ENCODE measurements at regions not wholly inside any gene's neighbourhood (a gene's known extent, or its start where the extent isn't known, plus 50 kb on each side); places are given as distances from the start of the nearest gene placed in this dataset.
A peak's percentile ranks its signal among the peaks of the same experiment; 100 is the strongest.
"Not testable (repeated sequence)": the region's sequence is repeated elsewhere in the genome, so short reads cannot be mapped to it uniquely, and the experiment has no call there.

- Mint-ChIP-seq H3K27ac (peak overlapping the region; percentile 50), H3K4me1 (peaks cover 32% of the 10 kb centered on the region), H3K9me3 (no peaks in the 10 kb centered on the region), H3K36me3 (ENCODE audit: low read depth) (no peaks in the 10 kb centered on the region), H3K27me3 (ENCODE audit: low read depth, poor library complexity) (no peaks in the 10 kb centered on the region), H3K4me3 (no peak overlapping the region)
- TF ChIP-seq CTCF (IDR thresholded peaks at IDR 0.05): no peak
- DNase-seq: no peak
These were observed 99.8 kb upstream of the DIO2 start for GRCh38 chr14:80310938-80311750.

GRCh38 chr14:80304125-80304766 lies 92.9 kb upstream of the DIO2 start:
- Mint-ChIP-seq H3K4me3 (no peak overlapping the region), H3K27ac (no peak overlapping the region), H3K27me3 (ENCODE audit: low read depth, poor library complexity) (peaks cover 3% of the 10 kb centered on the region), H3K36me3 (ENCODE audit: low read depth) (no peaks in the 10 kb centered on the region), H3K4me1 (peaks cover 4% of the 10 kb centered on the region), H3K9me3 (no peaks in the 10 kb centered on the region)
- TF ChIP-seq CTCF (IDR thresholded peaks at IDR 0.05): no peak
- DNase-seq: no peak

- Mint-ChIP-seq H3K9me3 (peaks cover 4% of the 10 kb centered on the region), H3K27me3 (ENCODE audit: low read depth, poor library complexity) (peaks cover 3% of the 10 kb centered on the region)
- no peak for TF ChIP-seq CTCF (IDR thresholded peaks at IDR 0.05)
These were observed 89.0 kb upstream of the DIO2 start for GRCh38 chr14:80300351-80300750.

GRCh38 chr14:80298491-80299017 lies 87.2 kb upstream of the DIO2 start:
- peaks cover 4% of the 10 kb centered on the region for H3K9me3 Mint-ChIP-seq
- TF ChIP-seq CTCF (IDR thresholded peaks at IDR 0.05): no peak
- no peak overlapping the region for H3K4me3 Mint-ChIP-seq
- H3K36me3 Mint-ChIP-seq (ENCODE audit: low read depth): no peaks in the 10 kb centered on the region
- DNase-seq: no peak
- no peak overlapping the region for H3K27ac Mint-ChIP-seq
- peaks cover 3% of the 10 kb centered on the region for H3K27me3 Mint-ChIP-seq (ENCODE audit: low read depth, poor library complexity)
- H3K4me1 Mint-ChIP-seq: no peaks in the 10 kb centered on the region

More at GRCh38 chr14:80300351-80300750, 89.0 kb upstream of the DIO2 start:
- Mint-ChIP-seq H3K4me3 (no peak overlapping the region), H3K4me1 (no peaks in the 10 kb centered on the region), H3K36me3 (ENCODE audit: low read depth) (no peaks in the 10 kb centered on the region), H3K27ac (no peak overlapping the region)
- no peak for DNase-seq

GRCh38 chr14:80291101-80291500 lies 79.8 kb upstream of the DIO2 start:
- no peak for TF ChIP-seq CTCF (IDR thresholded peaks at IDR 0.05)
- no peak for DNase-seq
- Mint-ChIP-seq H3K9me3 (peaks cover 11% of the 10 kb centered on the region), H3K4me1 (no peaks in the 10 kb centered on the region), H3K36me3 (ENCODE audit: low read depth) (no peaks in the 10 kb centered on the region), H3K27ac (no peak overlapping the region), H3K27me3 (ENCODE audit: low read depth, poor library complexity) (no peaks in the 10 kb centered on the region), H3K4me3 (no peak overlapping the region)

- not testable (repeated sequence) for H3K4me1 Mint-ChIP-seq; H3K4me3 Mint-ChIP-seq; H3K27ac Mint-ChIP-seq; DNase-seq; H3K27me3 Mint-ChIP-seq (ENCODE audit: low read depth, poor library complexity); H3K36me3 Mint-ChIP-seq (ENCODE audit: low read depth)
- peaks cover 24% of the 10 kb centered on the region for H3K9me3 Mint-ChIP-seq
These were observed 75.4 kb upstream of the DIO2 start for GRCh38 chr14:80286744-80287143.
